K562 (cell line): ENCODE measurements at regions not wholly inside any gene's neighbourhood (a gene's known extent, or its start where the extent isn't known, plus 50 kb on each side); places are given as distances from the start of the nearest gene placed in this dataset.

Experiments used
- ATAC-seq: fragments of 200-7000 bp; cut with Tn5 transposase; 3 replicates; pipeline ENCODE4 v1.9.1; 2020; ENCODE audit warnings: moderate library complexity
- BruUV-seq: library from RNA; stranded (reverse); fragments of 400-500 nt; replicated peaks from 2 replicates; lab custom pipeline; 2021; lab: Mats Ljungman, UMichigan
- CTCF ChIA-PET: fragments of 300-600 bp; formaldehyde crosslinking; extraction: SDS; loops from one replicate; lab custom pipeline; 2021; ENCODE audit warnings: low intra/inter-chr PET ratio; lab: Yijun Ruan, JAX
- POLR2A ChIA-PET: fragments of 300-600, 350-650 bp; sonication (Branson Sonifier 250); formaldehyde crosslinking; extraction: SDS; loops from one replicate; lab custom pipeline; 2021; ENCODE audit warnings: antibody characterized with exemption, inconsistent platforms; lab: Yijun Ruan, JAX
- DNase-seq, 4 experiments: peaks; one replicate each; pipeline versions ENCODE4 v3.0.0 to v3.0.0-alpha.2; 2011 to 2018; ENCODE audit warnings: low spot score in 3 of 4, mixed read lengths in 3 of 4; ENCODE audit errors: extremely low read depth in 1 of 4
- FAIRE-seq: peaks from 2 replicates; lab custom pipeline; 2011; peaks lifted over from hg19 to GRCh38; lab: Jason Lieb, UNC
- H2AFZ ChIP-seq: 2 replicates; pipeline ENCODE4 v1.6.0; 2011; ENCODE audit warnings: low read depth, low read length, control low read depth, inconsistent platforms
- H3K27ac ChIP-seq: fragments of 200-600 bp; 3 replicates; pipeline ENCODE4 v1.8.0; 2011; ENCODE audit warnings: low read depth, mild to moderate bottlenecking, control low read depth, inconsistent platforms, low read length, moderate library complexity, mixed read lengths; ENCODE audit errors: extremely low read depth
- H3K27me3 ChIP-seq, 2 experiments: fragments of 300-600 bp in 1 of 2; 2 replicates in 1 of 2; 3 replicates in 1 of 2; pipeline versions ENCODE4 v1.6.0 to v1.8.0; 2011; ENCODE audit warnings: inconsistent platforms in 2 of 2, low read length in 2 of 2, mild to moderate bottlenecking in 1 of 2, mixed read lengths in 1 of 2, moderate library complexity in 1 of 2; ENCODE audit not compliant: control insufficient read depth in 2 of 2, insufficient read depth in 2 of 2
- H3K36me3 ChIP-seq: fragments of 300-600 bp; 3 replicates; pipeline ENCODE4 v1.8.0; 2011; ENCODE audit warnings: mild to moderate bottlenecking, low read length, inconsistent platforms; ENCODE audit not compliant: control insufficient read depth, insufficient read depth
- H3K4me1 ChIP-seq, 2 experiments: fragments of 200-600 bp in 1 of 2; replicated peaks in 1 of 2; 2 replicates in 1 of 2; 3 replicates in 1 of 2; pipeline versions ENCODE4 v1.5.1 to v1.8.0; 2011; ENCODE audit warnings: inconsistent platforms in 2 of 2, low read length in 2 of 2, mild to moderate bottlenecking in 1 of 2, mixed read lengths in 1 of 2, moderate library complexity in 1 of 2; ENCODE audit not compliant: control insufficient read depth in 2 of 2, insufficient read depth in 2 of 2
- H3K4me2 ChIP-seq: 2 replicates; pipeline ENCODE4 v1.6.1; 2011; ENCODE audit warnings: low read length, control low read depth, inconsistent platforms, mixed read lengths; ENCODE audit not compliant: insufficient read depth
- H3K4me3 ChIP-seq: fragments of 200-600 bp; sonication (generic), shearing (Covaris generic); 2 replicates; pipeline ENCODE4 v1.5.1; 2016; ENCODE audit warnings: control low read depth, inconsistent platforms
- H3K79me2 ChIP-seq: fragments of 200-600 bp; 3 replicates; pipeline ENCODE4 v1.8.0; 2011; ENCODE audit warnings: low read length, inconsistent platforms; ENCODE audit not compliant: control insufficient read depth, insufficient read depth
- H3K9ac ChIP-seq, 2 experiments: 2 replicates each; pipeline versions ENCODE4 v1.6.0 to v1.6.1; 2011; ENCODE audit warnings: low read depth in 2 of 2, low read length in 2 of 2, control low read depth in 1 of 2, inconsistent platforms in 1 of 2, mild to moderate bottlenecking in 1 of 2, mixed read lengths in 1 of 2; ENCODE audit not compliant: insufficient read depth in 1 of 2
- H3K9me1 ChIP-seq: one replicate; pipeline ENCODE4 v1.6.0; 2011; ENCODE audit warnings: inconsistent platforms, mild to moderate bottlenecking, low read length, moderate library complexity; ENCODE audit not compliant: control insufficient read depth, insufficient read depth
- H3K9me3 ChIP-seq: replicated peaks from 2 replicates; pipeline ENCODE4 v1.5.1; 2011; ENCODE audit warnings: low read depth, low read length, inconsistent platforms; ENCODE audit not compliant: control insufficient read depth, insufficient read depth
- H4K20me1 ChIP-seq: replicated peaks from 2 replicates; pipeline ENCODE4 v1.6.1; 2011; ENCODE audit warnings: low read length, inconsistent platforms, mixed read lengths; ENCODE audit not compliant: control insufficient read depth, insufficient read depth
- ZFP36 ChIP-seq: fragments of 150-350 bp; IDR thresholded peaks from 2 replicates; pipeline ENCODE4 v1.6.1; 2018; ENCODE audit warnings: low read length, low read depth; ENCODE audit not compliant: partially characterized antibody
- ZNF134 ChIP-seq: fragments of 250-450 bp; sonication (Bioruptor Pico); conservative IDR thresholded peaks from 2 replicates; pipeline ENCODE4 v1.4.0; 2020
- whole genome bisulfite sequencing: fragments of 100-300 bp; shearing (Covaris generic); methylation state at CpG from one replicate; pipeline ENCODE4 v1.1.6; 2016; ENCODE audit warnings: low coverage, mixed read lengths; ENCODE audit not compliant: insufficient coverage; ENCODE audit errors: missing lambda C conversion rate; 5-methylcytosine and 5-hydroxymethylcytosine counted together
- in situ Hi-C: fragments of 300-500 bp; cut with MboI; formaldehyde crosslinking; loops from 4 replicates; pipeline ENCODE4 v1.15.0; 2018; ENCODE audit warnings: inconsistent platforms, mixed read lengths
- intact Hi-C: fragments of 100-400 bp; cut with micrococcal nuclease; formaldehyde crosslinking; loops from 2 replicates; pipeline ENCODE4 v1.14.2; 2022
- TF ChIP-seq, protein P1 (sequence below): sonication (generic); formaldehyde crosslinking; IDR thresholded peaks from 2 replicates; pipeline ENCODE4 v1.9.0; 2022; ENCODE audit warnings: mild to moderate bottlenecking, missing genetic modification reagents
- TF ChIP-seq, protein P2 (sequence below): fragments of 450-650 bp; formaldehyde crosslinking; IDR thresholded peaks from 2 replicates; pipeline ENCODE4 v1.4.0; 2020; ENCODE audit warnings: mild to moderate bottlenecking

DNA sequence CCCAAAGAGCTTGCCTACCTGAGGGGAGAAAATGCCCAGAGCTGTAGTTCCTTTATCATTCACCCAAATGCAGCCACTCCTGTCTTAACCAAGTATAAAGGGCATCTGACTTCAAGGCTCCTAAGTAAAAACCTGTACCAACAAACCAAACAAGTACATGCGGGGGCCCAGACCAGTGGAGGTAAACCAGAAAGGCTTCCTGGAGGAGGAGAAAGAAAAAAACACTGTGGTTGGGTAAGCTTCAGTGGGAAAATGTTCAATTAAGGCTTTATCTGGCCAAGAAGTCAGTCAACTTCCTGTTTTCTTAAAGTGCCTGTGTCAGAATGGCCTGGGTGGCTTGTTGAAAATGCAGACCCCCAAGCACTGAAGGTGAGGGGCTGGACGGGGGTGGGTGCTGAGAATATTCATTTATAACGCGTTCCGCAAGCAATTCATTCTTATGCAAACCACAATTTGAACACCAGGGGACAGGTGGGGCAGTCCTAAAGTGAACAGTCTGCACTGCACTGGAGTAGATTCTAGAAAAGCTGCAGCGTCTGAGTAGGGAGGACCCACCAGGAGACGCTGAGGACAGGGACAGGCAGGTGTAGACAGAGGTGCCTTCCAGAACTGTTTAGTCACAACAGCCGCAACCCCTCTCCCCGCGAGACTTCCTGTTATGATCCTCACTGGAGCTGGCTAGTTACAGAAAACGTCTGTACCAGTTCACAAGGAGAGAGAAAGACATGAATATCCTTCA is 467.1 kb downstream of the SOX9 start:
- intact Hi-C loops = no loop called here
- BruUV-seq = no TSS peak
- H2AFZ ChIP-seq = no peak overlapping the region
- ChIA-PET POLR2A (interaction anchor here (1.0 to 1.1 kb wide), 2 partner anchors 20 to 65 kb away, joined by 3 to 4 read pairs; no protein-coding TSS in a partner anchor), CTCF (no interaction called here)
- H3K27me3 ChIP-seq = peaks cover 27 to 64% of the 10 kb centered on the region in 2 experiments; a peak in 4 of 5 replicates
- peak; percentile 83 for TF ChIP-seq ZFP36
- TF ChIP-seq, protein P1, sequence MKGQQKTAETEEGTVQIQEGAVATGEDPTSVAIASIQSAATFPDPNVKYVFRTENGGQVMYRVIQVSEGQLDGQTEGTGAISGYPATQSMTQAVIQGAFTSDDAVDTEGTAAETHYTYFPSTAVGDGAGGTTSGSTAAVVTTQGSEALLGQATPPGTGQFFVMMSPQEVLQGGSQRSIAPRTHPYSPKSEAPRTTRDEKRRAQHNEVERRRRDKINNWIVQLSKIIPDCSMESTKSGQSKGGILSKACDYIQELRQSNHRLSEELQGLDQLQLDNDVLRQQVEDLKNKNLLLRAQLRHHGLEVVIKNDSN (CRISPR knock-in tag) = no peak
- 0 out of 2 replicates have a peak, but pooled peaks have one; percentile 26 for TF ChIP-seq ZNF134
- TF ChIP-seq, protein P2, sequence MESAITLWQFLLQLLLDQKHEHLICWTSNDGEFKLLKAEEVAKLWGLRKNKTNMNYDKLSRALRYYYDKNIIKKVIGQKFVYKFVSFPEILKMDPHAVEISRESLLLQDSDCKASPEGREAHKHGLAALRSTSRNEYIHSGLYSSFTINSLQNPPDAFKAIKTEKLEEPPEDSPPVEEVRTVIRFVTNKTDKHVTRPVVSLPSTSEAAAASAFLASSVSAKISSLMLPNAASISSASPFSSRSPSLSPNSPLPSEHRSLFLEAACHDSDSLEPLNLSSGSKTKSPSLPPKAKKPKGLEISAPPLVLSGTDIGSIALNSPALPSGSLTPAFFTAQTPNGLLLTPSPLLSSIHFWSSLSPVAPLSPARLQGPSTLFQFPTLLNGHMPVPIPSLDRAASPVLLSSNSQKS = no peak
- no peak for FAIRE-seq
- no peak overlapping the region for H3K9ac ChIP-seq
- H3K27ac ChIP-seq = no peak overlapping the region
- peaks cover 5% of the 10 kb centered on the region; the same call in 1 of the 2 replicates for H4K20me1 ChIP-seq
- H3K36me3 ChIP-seq = no peaks in the 10 kb centered on the region
- no peak overlapping the region for H3K4me2 ChIP-seq
- peaks cover 3% of the 10 kb centered on the region for H3K9me1 ChIP-seq
- 4% methylated on average over 11 of the region's 11 CpGs for WGBS
- in situ Hi-C loops = no loop called here
- no peaks in the 10 kb centered on the region for H3K79me2 ChIP-seq
- H3K4me1 ChIP-seq = peaks cover 0 to 13% of the 10 kb centered on the region in 2 experiments; a peak in 2 of 5 replicates
- H3K4me3 ChIP-seq = no peak overlapping the region
- no peak; the same call in 2 of the 3 replicates for ATAC-seq
- DNase-seq = no peak
- no peaks in the 10 kb centered on the region for H3K9me3 ChIP-seq
